WERI-Rb-1 (cell line): ENCODE measurements at regions not wholly inside any gene's neighbourhood (a gene's known extent, or its start where the extent isn't known, plus 50 kb on each side); places are given as distances from the start of the nearest gene placed in this dataset.

Experiments used
- DNase-seq: peaks from one replicate; pipeline ENCODE4 v3.0.0-alpha.2; 2020
- H3K27ac ChIP-seq: fragments of 250-450 bp; sonication (Bioruptor Pico); 2 replicates; pipeline ENCODE4 v1.5.1; 2020; ENCODE audit warnings: mild to moderate bottlenecking, moderate library complexity
- H3K27me3 ChIP-seq: fragments of 250-450 bp; sonication (Bioruptor Pico); 2 replicates; pipeline ENCODE4 v1.5.1; 2021; ENCODE audit warnings: mild to moderate bottlenecking, low read depth, moderate library complexity; ENCODE audit not compliant: insufficient read depth, severe bottlenecking
- H3K36me3 ChIP-seq: fragments of 250-450 bp; sonication (Bioruptor Pico); 2 replicates; pipeline ENCODE4 v1.5.1; 2020; ENCODE audit warnings: mild to moderate bottlenecking, moderate library complexity
- H3K4me3 ChIP-seq: 2 replicates; pipeline ENCODE4 v1.5.1; 2011; ENCODE audit warnings: low read depth, mild to moderate bottlenecking, control low read depth, low read length
- H3K9me3 ChIP-seq: fragments of 250-450 bp; sonication (Bioruptor Pico); 2 replicates; pipeline ENCODE4 v1.5.1; 2021; ENCODE audit warnings: mild to moderate bottlenecking, moderate library complexity; ENCODE audit not compliant: severe bottlenecking
- TF ChIP-seq, protein P1 (sequence below): IDR thresholded peaks from 2 replicates; pipeline ENCODE4 v1.5.1; 2011; ENCODE audit warnings: low read depth, mild to moderate bottlenecking, control low read depth, inconsistent platforms, low read length

GRCh38 chr21:21605521-21605920, 607.3 kb downstream of the NCAM2 start:
- no peak for DNase-seq
- H3K27me3 ChIP-seq = peaks cover 29% of the 10 kb centered on the region
- no peaks in the 10 kb centered on the region for H3K9me3 ChIP-seq
- no peaks in the 10 kb centered on the region for H3K36me3 ChIP-seq
- TF ChIP-seq, protein P1, sequence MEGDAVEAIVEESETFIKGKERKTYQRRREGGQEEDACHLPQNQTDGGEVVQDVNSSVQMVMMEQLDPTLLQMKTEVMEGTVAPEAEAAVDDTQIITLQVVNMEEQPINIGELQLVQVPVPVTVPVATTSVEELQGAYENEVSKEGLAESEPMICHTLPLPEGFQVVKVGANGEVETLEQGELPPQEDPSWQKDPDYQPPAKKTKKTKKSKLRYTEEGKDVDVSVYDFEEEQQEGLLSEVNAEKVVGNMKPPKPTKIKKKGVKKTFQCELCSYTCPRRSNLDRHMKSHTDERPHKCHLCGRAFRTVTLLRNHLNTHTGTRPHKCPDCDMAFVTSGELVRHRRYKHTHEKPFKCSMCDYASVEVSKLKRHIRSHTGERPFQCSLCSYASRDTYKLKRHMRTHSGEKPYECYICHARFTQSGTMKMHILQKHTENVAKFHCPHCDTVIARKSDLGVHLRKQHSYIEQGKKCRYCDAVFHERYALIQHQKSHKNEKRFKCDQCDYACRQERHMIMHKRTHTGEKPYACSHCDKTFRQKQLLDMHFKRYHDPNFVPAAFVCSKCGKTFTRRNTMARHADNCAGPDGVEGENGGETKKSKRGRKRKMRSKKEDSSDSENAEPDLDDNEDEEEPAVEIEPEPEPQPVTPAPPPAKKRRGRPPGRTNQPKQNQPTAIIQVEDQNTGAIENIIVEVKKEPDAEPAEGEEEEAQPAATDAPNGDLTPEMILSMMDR = no peak
- no peak overlapping the region for H3K4me3 ChIP-seq
- no peak overlapping the region for H3K27ac ChIP-seq

GRCh38 chr21:21606041-21606440, 607.8 kb downstream of the NCAM2 start:
- Histone ChIP-seq H3K36me3 (no peaks in the 10 kb centered on the region), H3K9me3 (no peaks in the 10 kb centered on the region), H3K4me3 (no peak overlapping the region), H3K27me3 (peaks cover 28% of the 10 kb centered on the region), H3K27ac (no peak overlapping the region)
- no peak for DNase-seq
- TF ChIP-seq, protein P1 = no peak

DNA sequence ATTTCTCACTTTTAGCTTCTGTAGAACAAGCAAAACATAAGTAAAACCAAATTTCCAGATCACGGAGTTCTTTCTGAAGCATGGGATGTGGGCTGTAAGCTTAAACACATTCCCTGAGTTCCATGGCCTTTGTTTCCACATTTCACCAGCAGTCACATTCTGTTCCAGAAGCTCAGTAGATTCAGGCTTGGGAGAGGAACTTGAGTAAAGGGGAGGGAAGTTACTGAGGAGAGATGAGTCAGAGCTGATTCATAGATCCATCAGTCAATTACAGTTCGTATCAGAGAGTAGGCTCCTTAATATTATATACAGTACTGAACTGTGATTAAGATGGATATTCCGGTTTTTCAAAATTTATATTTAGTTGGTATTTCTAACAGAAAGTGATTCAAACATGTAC, 614.3 kb downstream of the NCAM2 start:
- no peak overlapping the region for H3K4me3 ChIP-seq

GRCh38 chr21:21614966-21615365, 616.8 kb downstream of the NCAM2 start:
- Histone ChIP-seq H3K36me3 (no peaks in the 10 kb centered on the region), H3K4me3 (no peak overlapping the region), H3K9me3 (no peaks in the 10 kb centered on the region), H3K27me3 (peaks cover 30% of the 10 kb centered on the region), H3K27ac (no peak overlapping the region)
- no peak for DNase-seq
- TF ChIP-seq, protein P1 = no peak

More for the DNA sequence above, 614.3 kb downstream of the NCAM2 start:
- TF ChIP-seq, protein P1 = no peak
- Histone ChIP-seq H3K27ac (no peak overlapping the region), H3K9me3 (no peaks in the 10 kb centered on the region), H3K36me3 (no peaks in the 10 kb centered on the region), H3K27me3 (peaks cover 29% of the 10 kb centered on the region)
- DNase-seq = no peak

GRCh38 chr21:21622460-21623234, 624.4 kb downstream of the NCAM2 start:
- peaks cover 19% of the 10 kb centered on the region for H3K27me3 ChIP-seq
- no peaks in the 10 kb centered on the region for H3K9me3 ChIP-seq
- H3K27ac ChIP-seq = no peak overlapping the region
- no peaks in the 10 kb centered on the region for H3K36me3 ChIP-seq
- H3K4me3 ChIP-seq = no peak overlapping the region
- no peak for DNase-seq
- TF ChIP-seq, protein P1 = no peak

- no peaks in the 10 kb centered on the region for H3K9me3 ChIP-seq
- no peak overlapping the region for H3K27ac ChIP-seq
- DNase-seq = no peak
- TF ChIP-seq, protein P1 = no peak
- H3K27me3 ChIP-seq = peaks cover 24% of the 10 kb centered on the region
- H3K36me3 ChIP-seq = no peaks in the 10 kb centered on the region
- no peak overlapping the region for H3K4me3 ChIP-seq
These were observed 626.5 kb downstream of the NCAM2 start for GRCh38 chr21:21624674-21625073.
